HUES6 (cell line): ENCODE measurements at regions not wholly inside any gene's neighbourhood (a gene's known extent, or its start where the extent isn't known, plus 50 kb on each side); places are given as distances from the start of the nearest gene placed in this dataset.

ENCODE experiments used
- H3K27ac ChIP-seq: 2 replicates; pipeline ENCODE4 v1.7.0; 2013; ENCODE audit warnings: low read depth, mild to moderate bottlenecking, low read length, inconsistent platforms
- H3K27me3 ChIP-seq: 2 replicates; pipeline ENCODE4 v1.6.1; 2013; ENCODE audit warnings: low read length; ENCODE audit not compliant: control insufficient read depth, insufficient read depth
- H3K36me3 ChIP-seq: 2 replicates; pipeline ENCODE4 v1.6.1; 2013; ENCODE audit warnings: low read length; ENCODE audit not compliant: control insufficient read depth, insufficient read depth
- H3K4me1 ChIP-seq: 2 replicates; pipeline ENCODE4 v1.6.1; 2013; ENCODE audit warnings: low read length; ENCODE audit not compliant: control insufficient read depth, insufficient read depth
- H3K4me3 ChIP-seq: 2 replicates; pipeline ENCODE4 v1.5.1; 2013; ENCODE audit warnings: low read depth, low read length
- H3K9ac ChIP-seq: one replicate; pipeline ENCODE4 v1.6.1; 2013; ENCODE audit warnings: mild to moderate bottlenecking, low read length
- H3K9me3 ChIP-seq: 2 replicates; pipeline ENCODE4 v1.6.1; 2013; ENCODE audit warnings: low read depth, low read length; ENCODE audit not compliant: control insufficient read depth, insufficient read depth

DNA sequence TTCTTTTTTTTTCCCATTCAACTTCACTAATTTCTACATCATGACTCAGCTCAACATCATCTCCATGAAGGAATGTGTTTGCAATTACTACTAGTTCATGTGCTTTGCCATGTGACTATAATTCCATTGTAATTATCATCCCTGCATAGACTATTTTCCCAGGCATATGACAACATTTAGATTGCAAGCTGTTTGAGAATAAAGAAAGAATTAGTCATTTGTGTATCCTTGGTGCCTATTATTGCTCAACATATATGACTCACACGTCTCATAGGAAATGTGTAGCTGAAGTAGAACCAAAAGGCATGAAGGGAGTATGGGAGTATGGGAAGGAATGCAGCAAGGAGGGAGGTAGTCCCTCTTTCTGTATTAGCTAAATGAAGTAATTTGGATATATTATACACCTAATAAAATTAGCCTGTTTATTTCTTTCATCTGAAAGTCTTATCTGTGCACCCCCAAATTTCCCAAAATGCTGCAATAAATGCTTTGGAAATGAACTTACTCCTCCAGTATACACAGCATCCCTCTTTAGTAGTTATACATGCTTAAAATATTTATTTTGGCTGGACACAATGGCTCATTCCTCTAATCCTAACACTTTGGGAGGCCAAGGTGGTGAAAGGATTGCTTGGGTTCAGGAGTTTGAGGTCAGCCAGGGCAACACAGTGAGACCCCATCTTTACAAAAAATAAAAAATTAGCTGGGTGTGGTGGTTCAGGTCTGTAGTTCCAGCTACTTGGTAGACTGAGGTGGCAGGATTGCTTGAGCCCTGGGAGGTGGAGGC, 316.9 kb upstream of the ADGRL4 start:
- Histone ChIP-seq H3K9ac (no peak overlapping the region), H3K4me3 (no peak overlapping the region), H3K27ac (no peak overlapping the region)

DNA sequence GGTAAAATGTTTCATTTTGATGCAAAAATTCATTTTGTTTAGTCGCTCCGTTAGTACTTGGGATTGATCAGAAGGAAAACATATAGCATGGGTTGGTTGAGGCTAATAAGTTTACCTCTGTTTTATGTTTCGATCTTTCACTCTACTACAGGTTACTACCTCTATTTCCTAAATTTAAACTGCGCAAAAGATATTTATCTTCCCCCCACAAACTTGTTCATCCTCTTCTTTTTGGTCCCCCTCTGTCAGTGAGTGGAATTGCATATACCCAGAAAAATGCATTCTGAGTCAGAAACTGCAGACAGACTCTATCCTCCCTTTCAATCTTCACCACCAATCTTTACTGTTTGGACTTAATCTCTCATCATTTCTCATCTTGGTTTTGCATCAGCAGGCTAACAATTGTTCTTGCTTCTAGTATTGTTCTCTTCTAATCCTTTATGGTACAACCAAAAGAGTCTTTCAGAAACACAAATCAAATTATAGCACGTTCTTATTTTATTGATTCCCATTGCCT, 316.0 kb upstream of the ADGRL4 start:
- no peak overlapping the region for H3K27ac ChIP-seq

More for the DNA sequence above, 316.9 kb upstream of the ADGRL4 start:
- no peaks in the 10 kb centered on the region for H3K4me1 ChIP-seq
- no peaks in the 10 kb centered on the region for H3K36me3 ChIP-seq
- H3K9me3 ChIP-seq, result peaks cover 5% of the 10 kb centered on the region; the same call in 1 of the 2 replicates
- no peaks in the 10 kb centered on the region for H3K27me3 ChIP-seq

GRCh38 chr1:79312438-79312837, 305.9 kb upstream of the ADGRL4 start:
- no peaks in the 10 kb centered on the region for H3K27me3 ChIP-seq
- no peak overlapping the region for H3K27ac ChIP-seq
- H3K36me3 ChIP-seq, result no peaks in the 10 kb centered on the region
- no peak overlapping the region for H3K9ac ChIP-seq
- H3K4me3 ChIP-seq, result no peak overlapping the region
- no peaks in the 10 kb centered on the region for H3K4me1 ChIP-seq
- no peaks in the 10 kb centered on the region for H3K9me3 ChIP-seq

More for the DNA sequence above, 316.0 kb upstream of the ADGRL4 start:
- H3K4me1 ChIP-seq, result no peaks in the 10 kb centered on the region
- no peaks in the 10 kb centered on the region for H3K27me3 ChIP-seq
- H3K36me3 ChIP-seq, result no peaks in the 10 kb centered on the region
- H3K9me3 ChIP-seq, result peaks cover 5% of the 10 kb centered on the region; the same call in 1 of the 2 replicates
- H3K4me3 ChIP-seq, result no peak overlapping the region
- H3K9ac ChIP-seq, result no peak overlapping the region

DNA sequence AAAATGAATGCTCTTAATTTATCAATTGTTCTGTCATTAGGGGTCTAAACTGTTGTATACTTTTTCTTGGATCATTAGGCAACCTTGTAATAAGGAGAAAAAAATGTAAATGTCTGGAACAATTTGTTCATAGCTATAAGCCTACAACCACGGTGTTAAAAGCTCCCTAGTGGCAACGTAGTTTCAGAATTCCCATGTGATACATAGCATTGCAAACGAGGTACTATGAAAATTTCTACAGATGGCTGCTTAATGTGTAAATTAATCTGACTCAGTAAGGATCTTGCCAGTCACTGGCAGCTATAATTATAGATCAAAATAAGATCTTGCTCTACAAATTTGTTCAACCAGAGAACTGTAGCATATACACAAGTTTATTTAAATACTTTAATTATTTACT, 304.1 kb upstream of the ADGRL4 start:
- Histone ChIP-seq H3K9ac (no peak overlapping the region), H3K4me1 (no peaks in the 10 kb centered on the region), H3K4me3 (no peak overlapping the region), H3K27ac (no peak overlapping the region), H3K36me3 (no peaks in the 10 kb centered on the region), H3K9me3 (no peaks in the 10 kb centered on the region), H3K27me3 (no peaks in the 10 kb centered on the region)

GRCh38 chr1:79304131-79304530, 297.6 kb upstream of the ADGRL4 start:
- no peaks in the 10 kb centered on the region for H3K27me3 ChIP-seq
- no peak overlapping the region for H3K27ac ChIP-seq
- H3K4me3 ChIP-seq, result no peak overlapping the region
- no peaks in the 10 kb centered on the region for H3K36me3 ChIP-seq
- H3K9me3 ChIP-seq, result no peaks in the 10 kb centered on the region
- no peak overlapping the region for H3K9ac ChIP-seq
- peaks cover 4% of the 10 kb centered on the region; the same call in 1 of the 2 replicates for H3K4me1 ChIP-seq

GRCh38 chr1:79303040-79303439, 296.5 kb upstream of the ADGRL4 start:
- H3K4me3 ChIP-seq, result no peak overlapping the region
- no peaks in the 10 kb centered on the region for H3K9me3 ChIP-seq
- H3K27ac ChIP-seq, result no peak overlapping the region
- no peaks in the 10 kb centered on the region for H3K27me3 ChIP-seq
- peaks cover 4% of the 10 kb centered on the region; the same call in 1 of the 2 replicates for H3K4me1 ChIP-seq
- no peak overlapping the region for H3K9ac ChIP-seq
- no peaks in the 10 kb centered on the region for H3K36me3 ChIP-seq

DNA sequence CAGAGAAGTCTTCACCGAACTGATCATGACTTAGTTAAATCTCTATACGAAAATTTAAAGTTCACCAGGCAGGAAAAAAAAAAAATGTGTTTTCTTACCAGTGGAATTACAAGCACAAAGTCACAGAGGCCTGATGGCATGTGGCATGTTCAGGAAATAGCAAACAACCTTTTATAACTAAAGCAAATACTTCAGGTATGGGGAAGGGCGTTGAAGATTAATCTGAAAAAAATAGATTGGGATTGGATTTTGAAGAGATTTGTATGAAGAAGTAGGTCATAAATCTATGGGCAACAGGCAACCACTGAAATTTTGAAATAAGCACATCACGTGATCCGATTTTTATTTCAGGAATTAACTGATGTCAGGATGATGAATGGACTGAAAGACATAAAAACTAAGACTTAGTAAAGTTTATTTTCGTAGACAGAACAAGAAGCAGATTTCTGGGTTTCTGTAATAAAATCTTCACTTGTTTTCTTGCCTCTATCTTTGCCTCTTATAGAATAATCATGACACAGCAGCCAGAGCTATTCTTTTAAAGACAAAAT, 295.9 kb upstream of the ADGRL4 start:
- Histone ChIP-seq H3K9ac (no peak overlapping the region), H3K36me3 (no peaks in the 10 kb centered on the region), H3K4me3 (no peak overlapping the region), H3K27ac (no peak overlapping the region), H3K9me3 (no peaks in the 10 kb centered on the region), H3K4me1 (peaks cover 4% of the 10 kb centered on the region; the same call in 1 of the 2 replicates), H3K27me3 (no peaks in the 10 kb centered on the region)

- H3K9me3 ChIP-seq, result no peaks in the 10 kb centered on the region
- H3K4me3 ChIP-seq, result no peak overlapping the region
- no peaks in the 10 kb centered on the region for H3K4me1 ChIP-seq
- no peak overlapping the region for H3K9ac ChIP-seq
- H3K27ac ChIP-seq, result no peak overlapping the region
- H3K36me3 ChIP-seq, result no peaks in the 10 kb centered on the region
- H3K27me3 ChIP-seq, result no peaks in the 10 kb centered on the region
Observed at GRCh38 chr1:79295967-79296366, 289.4 kb upstream of the ADGRL4 start.

DNA sequence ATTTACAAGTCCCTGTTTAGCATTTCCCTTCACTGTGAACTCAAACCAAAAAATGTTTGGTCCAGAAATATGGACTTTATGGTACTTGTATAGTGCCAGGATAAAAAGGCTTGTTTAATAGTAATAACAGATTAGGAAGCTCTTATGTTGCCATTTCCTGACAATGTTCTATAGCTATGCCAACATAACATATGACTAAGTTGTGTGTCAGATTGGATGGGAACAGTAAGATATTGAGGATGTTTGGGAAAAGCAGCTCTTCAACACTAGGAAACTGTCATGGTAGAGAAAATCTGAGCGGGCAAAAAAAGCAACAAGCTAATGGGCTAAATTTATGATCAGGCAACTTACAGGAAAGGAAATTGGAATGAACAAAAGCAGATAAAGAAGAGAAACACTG, 287.1 kb upstream of the ADGRL4 start:
- Histone ChIP-seq H3K4me1 (no peaks in the 10 kb centered on the region), H3K27me3 (no peaks in the 10 kb centered on the region), H3K36me3 (no peaks in the 10 kb centered on the region), H3K9me3 (no peaks in the 10 kb centered on the region), H3K4me3 (no peak overlapping the region), H3K9ac (no peak overlapping the region), H3K27ac (no peak overlapping the region)

- no peak overlapping the region for H3K9ac ChIP-seq
- H3K36me3 ChIP-seq, result no peaks in the 10 kb centered on the region
- H3K27ac ChIP-seq, result no peak overlapping the region
- H3K4me1 ChIP-seq, result no peaks in the 10 kb centered on the region
- no peaks in the 10 kb centered on the region for H3K9me3 ChIP-seq
- no peaks in the 10 kb centered on the region for H3K27me3 ChIP-seq
- H3K4me3 ChIP-seq, result no peak overlapping the region
Observed at GRCh38 chr1:79290927-79291474, 284.5 kb upstream of the ADGRL4 start.

DNA sequence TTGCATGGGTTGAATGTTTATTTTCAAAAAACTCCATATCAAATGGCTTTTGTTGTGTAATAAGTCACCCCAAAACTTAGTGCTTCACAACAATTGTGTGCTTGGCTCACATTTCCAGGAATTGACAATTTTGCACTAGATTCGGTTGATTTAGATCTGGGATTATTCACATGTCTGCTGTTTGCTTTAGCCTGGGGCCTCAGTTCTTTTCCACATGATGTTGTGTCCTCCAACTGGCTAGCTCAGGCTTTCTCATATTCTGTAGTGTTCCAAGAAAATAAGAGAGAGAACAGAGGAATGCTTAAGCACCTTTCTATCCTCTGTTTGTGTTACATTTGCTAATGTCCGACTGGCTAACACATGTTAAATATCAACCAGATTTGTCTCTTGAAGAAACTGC, 281.5 kb upstream of the ADGRL4 start:
- H3K9me3 ChIP-seq, result no peaks in the 10 kb centered on the region
- no peak overlapping the region for H3K4me3 ChIP-seq
- H3K27me3 ChIP-seq, result no peaks in the 10 kb centered on the region
- no peak overlapping the region for H3K27ac ChIP-seq
- H3K36me3 ChIP-seq, result no peaks in the 10 kb centered on the region
- no peaks in the 10 kb centered on the region for H3K4me1 ChIP-seq
- no peak overlapping the region for H3K9ac ChIP-seq
